ENCODE measurements at regions not wholly inside any gene's neighbourhood (a gene's known extent, or its start where the extent isn't known, plus 50 kb on each side); places are given as distances from the start of the nearest gene placed in this dataset.

DNA sequence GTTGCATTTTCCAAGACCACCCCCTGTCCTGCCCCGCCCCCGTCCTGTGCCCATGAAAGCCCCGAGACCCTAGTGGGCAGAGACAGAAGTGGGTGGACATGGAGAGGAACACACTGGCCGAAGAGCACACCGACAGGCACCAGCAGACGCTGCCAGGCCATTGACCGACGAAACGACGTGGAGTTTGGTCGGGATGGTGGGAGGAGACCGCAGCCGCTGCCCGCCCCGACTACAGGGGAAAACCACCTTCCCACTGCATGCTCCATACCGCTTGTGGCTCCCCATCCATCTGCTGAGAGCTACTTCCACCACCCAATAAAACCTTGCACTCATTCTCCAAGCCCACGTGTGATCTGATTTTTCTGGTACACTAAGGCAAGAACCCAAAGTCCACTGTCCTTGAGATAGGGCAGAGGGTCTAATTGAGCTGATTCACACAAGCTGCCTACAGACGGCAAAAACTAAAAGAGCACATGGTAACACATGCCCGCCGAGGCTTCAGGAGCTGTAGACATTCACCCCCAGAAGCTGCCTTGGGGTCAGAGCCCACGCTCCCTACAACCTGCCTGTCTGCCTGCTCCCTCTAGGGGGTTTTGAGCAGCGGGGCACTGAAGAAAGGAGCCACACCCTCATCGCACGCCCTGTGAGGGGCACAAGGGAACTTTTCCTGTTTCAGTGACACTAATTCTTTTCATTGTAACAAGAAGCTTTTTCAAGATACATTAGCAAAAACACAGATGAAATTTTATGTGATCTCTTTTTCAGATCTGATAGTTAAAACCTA, 81.2 kb upstream of the RAB3GAP2 start:
- TF ChIP-seq GATA2 (IDR thresholded peaks at IDR 0.05; ENCODE audit: low read depth, low read length) (no peak), GATA3 (IDR thresholded peaks at IDR 0.05; ENCODE audit: low read depth, low read length) (no peak)

DNA sequence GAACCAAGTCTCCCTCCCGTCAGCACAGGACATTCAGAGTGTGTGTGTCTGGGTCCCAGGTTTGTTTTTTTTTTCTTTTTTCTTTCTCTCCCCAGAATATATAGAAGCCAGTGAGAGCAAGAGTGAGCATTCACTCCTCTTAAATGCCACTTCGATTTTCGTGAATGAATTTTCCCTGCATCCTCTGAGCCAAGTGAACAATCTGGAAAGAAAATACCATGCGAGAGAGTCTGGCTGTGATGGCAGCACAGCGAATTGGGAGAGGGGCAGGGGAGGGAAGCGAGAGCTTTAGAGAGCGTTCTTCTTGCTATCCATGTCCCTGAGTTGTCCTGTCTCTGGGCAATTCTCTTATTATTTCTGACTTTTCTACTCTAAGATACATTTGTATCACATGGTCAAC, 76.0 kb upstream of the RAB3GAP2 start:
- TF ChIP-seq GATA3 (IDR thresholded peaks at IDR 0.05; ENCODE audit: low read depth, low read length) (no peak), GATA2 (IDR thresholded peaks at IDR 0.05; ENCODE audit: low read depth, low read length) (no peak)

DNA sequence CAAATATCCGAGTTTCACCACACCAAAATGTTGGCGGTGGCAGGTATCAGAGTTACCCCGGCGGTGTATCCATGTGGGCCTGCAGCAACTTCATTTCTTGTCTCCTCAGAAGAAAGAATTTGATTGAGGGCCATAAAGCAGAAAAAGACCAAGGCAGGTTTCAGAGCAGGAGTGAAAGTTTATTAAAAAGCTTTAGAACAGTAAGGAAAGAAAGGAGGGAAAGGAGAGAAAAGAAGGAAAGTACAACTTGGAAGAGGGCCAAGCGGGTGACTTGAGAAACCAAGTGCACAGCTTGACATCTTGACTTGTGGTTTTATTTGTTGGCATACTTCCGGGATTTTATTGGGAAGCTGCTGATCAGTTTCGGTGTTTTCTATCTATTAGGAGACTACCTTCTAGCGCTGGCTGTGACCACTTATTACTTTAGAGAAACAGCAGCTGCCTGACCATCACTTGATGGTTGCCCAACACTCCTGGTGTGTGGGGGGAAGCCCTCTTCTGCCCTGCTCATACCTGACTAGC, 75.5 kb upstream of the RAB3GAP2 start:
- TF ChIP-seq GATA3 (IDR thresholded peaks at IDR 0.05; ENCODE audit: low read depth, low read length) (no peak), GATA2 (IDR thresholded peaks at IDR 0.05; ENCODE audit: low read depth, low read length) (no peak)

DNA sequence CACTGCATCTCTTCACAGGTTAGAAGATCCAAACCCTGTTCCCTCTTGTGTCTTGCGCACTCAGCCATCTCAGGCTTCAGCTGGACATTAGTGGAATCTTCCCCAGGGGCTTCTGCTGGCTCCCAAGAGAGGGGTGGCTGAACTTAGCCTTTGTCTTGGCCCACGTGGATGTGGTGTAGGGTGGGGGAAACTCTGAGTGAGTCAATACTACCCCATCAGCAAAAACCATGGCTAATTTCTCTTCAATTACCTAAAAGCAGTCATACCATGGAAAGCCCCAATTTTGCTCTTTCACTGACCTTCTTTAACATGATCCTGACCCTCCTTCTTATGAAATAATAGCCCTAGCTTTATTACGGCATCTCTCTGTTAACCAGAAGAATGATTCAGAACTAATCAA, 72.5 kb upstream of the RAB3GAP2 start:
- TF ChIP-seq GATA3 (IDR thresholded peaks at IDR 0.05; ENCODE audit: low read depth, low read length), result no peak
- no peak for TF ChIP-seq GATA2 (IDR thresholded peaks at IDR 0.05; ENCODE audit: low read depth, low read length)

DNA sequence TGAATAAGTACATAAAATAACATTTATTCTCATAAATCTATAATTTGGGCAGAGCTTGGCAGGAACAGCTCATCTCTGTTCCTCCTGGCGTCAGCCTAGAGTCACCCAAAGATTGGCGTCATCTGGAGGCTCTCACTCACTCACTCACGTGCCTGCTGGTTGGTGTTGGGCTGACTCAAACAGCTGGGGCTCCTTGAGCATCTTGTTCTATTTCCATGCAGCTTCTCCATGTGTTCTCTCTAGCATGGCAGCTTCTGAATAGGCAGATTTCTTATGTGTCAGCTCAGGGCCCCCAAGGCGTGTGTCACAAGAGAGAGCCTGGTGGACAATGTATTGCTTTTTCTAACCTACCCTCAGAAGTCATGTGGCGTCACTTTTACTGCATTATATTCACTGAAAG, 70.6 kb upstream of the RAB3GAP2 start:
- TF ChIP-seq GATA2 (IDR thresholded peaks at IDR 0.05; ENCODE audit: low read depth, low read length), result no peak

DNA sequence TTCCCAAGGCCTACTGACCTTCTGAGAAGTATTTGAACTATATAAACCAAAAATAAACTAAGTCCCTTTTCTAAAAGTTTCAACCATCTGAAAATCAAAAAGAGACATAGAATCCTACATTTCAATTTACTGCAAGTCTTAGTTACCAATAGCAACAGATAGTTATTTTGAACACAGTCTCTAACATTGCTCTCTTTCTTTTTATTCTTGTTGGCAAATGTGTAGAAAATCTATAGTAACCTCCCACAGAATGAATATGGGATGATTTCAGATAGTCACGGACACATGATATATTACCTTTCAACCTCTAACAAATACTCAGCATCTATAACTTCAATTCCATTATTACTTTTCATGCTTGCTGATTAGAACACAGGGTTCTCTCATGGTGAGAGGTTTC, 68.9 kb upstream of the RAB3GAP2 start:
- no peak for TF ChIP-seq GATA2 (IDR thresholded peaks at IDR 0.05; ENCODE audit: low read depth, low read length)
- no peak for TF ChIP-seq GATA3 (IDR thresholded peaks at IDR 0.05; ENCODE audit: low read depth, low read length)

DNA sequence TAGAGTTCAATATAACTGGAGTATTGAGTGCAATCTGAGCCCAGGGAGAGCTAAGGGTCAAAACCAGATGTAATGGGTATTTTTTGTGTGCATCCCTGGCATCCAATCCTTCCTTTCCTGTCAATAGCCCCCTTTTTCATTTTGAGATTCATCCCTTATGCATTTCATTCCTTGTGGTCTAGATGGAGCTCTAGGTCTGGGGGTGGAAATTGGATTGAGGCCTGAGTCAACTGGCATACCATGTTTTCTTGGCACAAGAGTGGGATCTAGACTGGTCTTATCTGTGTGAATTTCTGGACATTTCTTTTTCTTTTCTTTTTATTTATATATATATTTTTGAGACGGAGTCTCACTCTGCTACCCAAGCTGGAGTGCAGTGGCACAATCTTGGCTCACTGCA, 67.3 kb upstream of the RAB3GAP2 start:
- TF ChIP-seq GATA2 (IDR thresholded peaks at IDR 0.05; ENCODE audit: low read depth, low read length), result no peak
- TF ChIP-seq GATA3 (IDR thresholded peaks at IDR 0.05; ENCODE audit: low read depth, low read length), result no peak

DNA sequence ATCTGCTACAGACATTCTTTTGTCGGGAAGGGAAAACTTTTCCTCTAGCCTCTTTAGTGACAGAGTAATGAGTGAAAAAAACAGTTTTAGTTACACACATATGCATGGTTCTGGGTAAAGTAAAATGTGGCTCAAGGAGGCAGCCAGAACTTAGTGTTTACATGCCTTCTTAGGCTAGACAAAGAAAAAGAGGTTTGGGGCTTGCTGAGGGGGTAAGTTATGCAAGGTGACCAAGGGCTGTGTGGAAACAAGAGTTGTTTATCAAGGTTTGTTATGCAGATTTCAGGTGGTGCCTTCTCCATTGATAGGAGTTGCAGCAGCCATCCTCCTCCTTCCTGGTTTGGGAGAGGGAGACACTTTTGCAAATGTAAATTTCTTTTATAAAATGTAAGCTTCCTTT, 66.5 kb upstream of the RAB3GAP2 start:
- no peak for TF ChIP-seq GATA3 (IDR thresholded peaks at IDR 0.05; ENCODE audit: low read depth, low read length)
- TF ChIP-seq GATA2 (IDR thresholded peaks at IDR 0.05; ENCODE audit: low read depth, low read length), result no peak

DNA sequence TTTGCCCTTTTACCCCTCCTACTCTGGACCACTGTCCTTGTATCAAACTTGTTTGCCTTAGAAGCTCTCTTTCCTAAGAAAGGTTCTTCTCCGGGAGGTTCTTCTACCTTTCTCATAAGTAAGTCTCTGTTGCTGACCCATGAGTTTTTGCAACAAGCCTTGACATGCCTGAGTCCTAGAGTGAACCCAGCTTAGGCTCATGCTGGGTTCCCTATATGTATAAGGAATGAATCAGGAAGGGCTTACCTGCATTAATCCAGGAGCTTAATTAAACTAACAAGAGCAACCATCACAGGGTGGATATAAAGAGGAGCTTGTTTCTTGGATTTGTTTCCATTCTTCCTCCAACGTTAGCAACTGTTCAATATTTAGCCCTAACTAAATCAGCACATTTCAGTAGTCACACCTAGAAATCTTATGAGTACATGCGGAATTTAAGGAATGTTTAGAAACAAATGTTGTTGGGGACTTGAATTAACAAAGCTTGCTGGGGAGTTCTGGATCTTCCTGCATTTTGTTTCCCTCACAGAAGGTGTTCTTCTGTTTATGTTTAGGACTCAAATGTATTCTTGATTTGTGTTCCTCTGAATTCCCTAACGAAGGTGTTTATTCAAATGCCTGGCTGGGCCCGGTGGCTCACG, 64.3 kb upstream of the RAB3GAP2 start:
- TF ChIP-seq GATA2 (IDR thresholded peaks at IDR 0.05; ENCODE audit: low read depth, low read length) (no peak), GATA3 (IDR thresholded peaks at IDR 0.05; ENCODE audit: low read depth, low read length) (no peak)

DNA sequence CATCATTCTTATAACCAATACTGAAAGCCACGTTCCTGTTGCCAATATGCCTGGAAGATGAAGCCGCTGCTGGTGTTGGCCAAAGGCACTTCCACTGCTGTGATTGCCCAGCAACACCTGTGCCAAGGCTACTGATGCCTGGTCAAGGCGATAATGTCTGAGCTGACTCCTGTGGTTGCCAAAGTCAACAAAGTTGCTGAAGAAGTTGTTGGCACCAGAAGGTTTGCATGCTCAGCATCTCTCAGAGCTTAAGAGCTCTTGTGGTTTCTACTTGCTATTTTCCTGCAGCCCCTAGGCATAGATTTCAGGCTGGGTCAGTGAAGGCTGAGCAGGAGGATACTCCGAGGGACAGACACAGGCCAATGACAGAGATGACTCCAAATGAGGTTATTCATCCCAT, 63.4 kb upstream of the RAB3GAP2 start:
- TF ChIP-seq GATA2 (IDR thresholded peaks at IDR 0.05; ENCODE audit: low read depth, low read length) (no peak), GATA3 (IDR thresholded peaks at IDR 0.05; ENCODE audit: low read depth, low read length) (no peak)

DNA sequence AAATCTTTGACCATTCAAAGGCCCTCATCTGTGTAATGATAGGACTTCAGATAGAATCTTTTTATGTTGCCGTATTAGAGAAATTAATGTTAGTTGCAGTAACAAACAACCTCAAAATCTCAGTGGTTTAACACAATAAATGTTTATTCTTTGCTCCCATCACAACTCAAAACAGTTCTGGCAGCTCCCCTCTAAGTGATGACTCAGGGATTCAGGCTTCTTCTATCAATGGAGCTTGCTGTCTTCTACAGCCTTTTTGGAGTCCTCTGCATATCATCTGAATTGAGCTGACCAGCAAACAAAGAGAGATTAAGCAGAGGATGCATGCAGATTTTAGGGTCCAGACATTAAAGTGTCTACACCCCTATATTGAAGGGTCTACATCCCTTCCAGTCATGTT, 59.1 kb upstream of the RAB3GAP2 start:
- TF ChIP-seq GATA3 (IDR thresholded peaks at IDR 0.05; ENCODE audit: low read depth, low read length), result no peak
- TF ChIP-seq GATA2 (IDR thresholded peaks at IDR 0.05; ENCODE audit: low read depth, low read length), result no peak

DNA sequence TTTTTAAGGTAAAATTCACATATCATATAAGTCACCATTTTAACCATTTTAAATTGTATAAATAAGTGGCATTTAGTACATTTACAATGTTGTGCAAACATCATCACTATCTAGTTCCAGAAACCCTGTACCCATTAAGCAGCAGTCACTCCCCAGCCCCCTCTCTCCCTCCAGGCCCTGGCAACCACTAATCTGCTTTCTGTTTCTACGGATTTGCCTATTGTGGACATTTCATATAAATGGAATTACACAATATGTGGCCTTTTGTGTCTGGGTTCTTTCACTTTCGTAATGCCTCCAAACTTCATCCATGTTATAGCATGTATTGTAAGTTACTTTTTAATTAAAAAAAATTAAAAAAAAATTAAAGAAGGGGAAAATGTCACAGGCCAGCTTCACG, 58.0 kb upstream of the RAB3GAP2 start:
- TF ChIP-seq GATA2 (IDR thresholded peaks at IDR 0.05; ENCODE audit: low read depth, low read length), result no peak
- TF ChIP-seq GATA3 (IDR thresholded peaks at IDR 0.05; ENCODE audit: low read depth, low read length), result no peak

DNA sequence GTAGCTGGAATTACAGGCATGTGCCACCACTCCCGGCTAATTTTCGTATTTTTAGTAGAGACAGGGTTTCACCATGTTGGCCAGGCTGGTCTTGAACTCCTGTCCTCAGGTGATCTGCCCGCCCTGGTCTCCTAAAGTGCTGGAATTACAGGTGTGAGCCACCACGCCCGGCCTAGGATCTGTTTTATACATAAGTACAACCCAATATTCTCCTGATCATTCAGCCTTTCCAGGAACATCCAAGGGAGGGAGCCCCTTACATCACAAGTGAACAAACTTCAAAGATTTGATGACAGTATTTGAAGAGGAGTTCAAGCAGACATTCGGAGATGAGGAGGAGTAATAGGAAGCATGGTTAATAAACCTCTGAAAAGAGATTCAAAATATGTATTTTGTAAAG, 54.9 kb upstream of the RAB3GAP2 start:
- TF ChIP-seq GATA3 (IDR thresholded peaks at IDR 0.05; ENCODE audit: low read depth, low read length), result no peak
- no peak for TF ChIP-seq GATA2 (IDR thresholded peaks at IDR 0.05; ENCODE audit: low read depth, low read length)

DNA sequence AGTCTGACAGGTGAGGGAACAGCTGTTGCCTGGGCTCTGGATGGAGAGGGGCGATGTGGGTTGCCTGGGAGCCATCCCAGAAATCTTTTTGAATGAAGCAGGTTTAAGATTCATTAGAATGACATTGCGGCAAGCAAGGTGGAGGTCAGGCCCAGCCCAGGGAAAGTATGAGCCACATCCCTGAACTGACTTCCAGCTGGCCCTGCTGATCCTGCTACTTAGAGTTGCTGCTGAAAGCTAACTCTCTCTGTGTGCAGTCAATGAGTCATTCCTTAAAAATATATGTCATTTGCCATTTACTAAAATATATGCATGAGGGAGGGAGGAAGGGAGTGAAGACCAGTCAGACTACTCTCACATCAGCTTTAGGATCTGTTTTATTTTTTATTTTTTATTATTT, 54.3 kb upstream of the RAB3GAP2 start:
- TF ChIP-seq GATA2 (IDR thresholded peaks at IDR 0.05; ENCODE audit: low read depth, low read length), result no peak

DNA sequence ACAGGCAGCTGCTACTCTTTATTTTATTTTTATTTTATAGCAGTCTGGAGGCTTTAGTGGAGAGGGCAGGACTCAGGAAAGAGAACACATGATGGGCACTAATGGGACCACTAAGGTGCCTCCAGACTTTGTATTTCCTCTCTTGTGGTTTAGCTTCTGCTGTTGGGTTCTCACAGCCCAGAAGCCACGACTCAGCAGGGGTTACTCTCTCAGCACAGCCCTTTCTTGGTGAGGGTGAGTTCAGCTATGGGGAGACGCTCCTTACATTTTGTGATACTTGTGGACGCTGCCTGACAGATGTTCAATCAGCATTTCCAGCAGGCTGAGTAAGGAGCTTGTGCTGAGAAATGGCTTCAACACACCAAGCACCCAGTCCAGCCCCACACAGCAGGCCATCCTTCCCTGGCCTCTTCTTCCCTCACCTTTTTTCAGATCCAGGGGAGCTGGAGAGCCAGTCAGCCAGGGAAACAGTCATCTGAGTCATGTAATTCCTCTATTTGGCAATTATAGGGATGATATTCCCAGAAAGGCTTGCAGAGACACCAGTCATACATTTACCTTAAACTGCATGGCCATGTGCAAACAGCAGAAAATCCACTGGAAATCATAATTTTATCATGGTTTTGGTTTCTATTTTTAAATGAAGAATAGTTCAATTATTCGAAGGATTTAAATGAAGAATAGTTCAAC, 53.2 kb upstream of the RAB3GAP2 start:
- TF ChIP-seq GATA2 (IDR thresholded peaks at IDR 0.05; ENCODE audit: low read depth, low read length), result no peak
- TF ChIP-seq GATA3 (IDR thresholded peaks at IDR 0.05; ENCODE audit: low read depth, low read length), result no peak

Data from SH-SY5Y (cell line).